H4 (cell line): ENCODE measurements at regions not wholly inside any gene's neighbourhood (a gene's known extent, or its start where the extent isn't known, plus 50 kb on each side); places are given as distances from the start of the nearest gene placed in this dataset.
"Not testable (repeated sequence)": the region's sequence is repeated elsewhere in the genome, so short reads cannot be mapped to it uniquely, and the experiment has no call there.

Source experiments
- DNase-seq: peaks from one replicate; pipeline ENCODE4 v3.0.0-alpha.2; 2015; ENCODE audit warnings: low spot score

GRCh38 chr13:44664308-44664707 is 88.2 kb upstream of the TSC22D1 start:
- no peak for DNase-seq

DNA sequence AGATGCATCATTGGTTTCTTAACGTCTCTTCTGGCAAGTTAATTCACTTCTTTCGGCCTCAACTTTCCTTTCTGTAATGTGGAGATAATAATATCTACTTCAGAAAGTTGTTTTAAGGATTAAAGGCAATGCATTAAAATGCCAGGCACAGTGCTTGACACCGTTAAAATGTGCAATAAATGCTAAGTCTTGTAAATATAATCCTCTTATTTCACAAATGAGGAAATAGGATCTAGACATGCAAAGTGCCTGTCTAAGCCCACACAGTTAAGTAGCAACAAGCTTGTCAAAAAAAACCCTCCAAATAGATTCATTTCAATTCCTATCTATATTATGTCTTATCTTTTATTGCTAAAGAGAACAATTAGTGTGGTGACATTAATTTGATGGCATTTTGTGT is 86.4 kb upstream of the TSC22D1 start:
- no peak for DNase-seq

DNA sequence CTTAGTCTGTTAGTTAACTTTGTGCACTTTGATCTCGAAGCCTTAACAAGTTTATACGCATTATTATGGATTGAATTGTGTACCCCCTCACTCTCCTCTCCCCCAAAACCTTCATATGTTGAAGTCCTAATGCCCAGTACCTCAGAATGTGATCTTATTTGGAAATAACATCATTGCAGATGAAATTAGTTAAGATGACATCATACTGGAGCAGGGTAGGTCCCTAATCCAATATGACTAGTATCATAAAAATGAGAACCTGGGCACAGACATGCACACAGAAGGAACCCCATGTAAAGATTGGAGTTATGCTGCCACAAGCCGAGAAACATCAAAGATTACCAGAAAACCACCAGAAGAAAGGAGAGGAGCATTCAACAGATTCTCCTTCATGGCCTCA is 85.8 kb upstream of the TSC22D1 start:
- no peak for DNase-seq

DNA sequence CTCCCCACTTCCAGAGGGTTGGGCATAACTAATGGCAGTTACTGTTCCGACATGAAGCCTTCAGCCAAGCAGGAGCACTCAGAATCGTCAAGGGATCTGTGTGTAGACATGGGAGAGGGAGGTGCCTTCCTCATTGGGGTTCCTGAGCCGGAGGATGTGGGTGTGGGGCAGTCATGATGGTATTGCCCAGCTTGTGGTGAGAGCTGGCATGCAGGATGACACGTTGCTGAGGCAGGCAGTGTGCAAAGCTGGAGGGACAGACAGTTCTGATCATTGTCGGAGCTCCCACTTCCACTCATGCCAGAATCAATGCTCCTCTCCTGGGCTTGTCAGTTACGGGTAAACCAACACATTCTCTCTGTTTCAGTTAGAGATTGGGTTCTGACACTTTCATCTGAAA is 83.9 kb upstream of the TSC22D1 start:
- DNase-seq: no peak

GRCh38 chr13:44652962-44653660 is 77.0 kb upstream of the TSC22D1 start:
- no peak for DNase-seq

DNA sequence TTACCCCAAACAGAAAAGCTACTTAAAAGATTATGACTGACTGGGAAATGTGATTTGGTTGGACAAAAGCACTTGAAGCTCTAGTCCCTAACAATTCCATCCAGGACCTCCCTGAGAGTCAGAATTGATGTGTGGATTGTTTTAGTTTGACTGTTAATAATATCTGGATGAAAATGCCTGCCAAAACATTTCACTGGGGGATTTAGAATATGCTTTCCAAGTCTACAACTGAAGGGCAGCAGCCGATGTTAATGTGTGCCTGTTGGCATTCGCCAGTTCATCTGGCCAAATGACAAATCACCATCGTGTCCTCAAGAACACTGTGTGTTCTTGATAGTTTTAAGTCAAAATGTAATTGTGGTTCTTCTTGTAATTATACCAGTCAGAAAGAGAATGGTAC is 76.0 kb upstream of the TSC22D1 start:
- no peak for DNase-seq

DNA sequence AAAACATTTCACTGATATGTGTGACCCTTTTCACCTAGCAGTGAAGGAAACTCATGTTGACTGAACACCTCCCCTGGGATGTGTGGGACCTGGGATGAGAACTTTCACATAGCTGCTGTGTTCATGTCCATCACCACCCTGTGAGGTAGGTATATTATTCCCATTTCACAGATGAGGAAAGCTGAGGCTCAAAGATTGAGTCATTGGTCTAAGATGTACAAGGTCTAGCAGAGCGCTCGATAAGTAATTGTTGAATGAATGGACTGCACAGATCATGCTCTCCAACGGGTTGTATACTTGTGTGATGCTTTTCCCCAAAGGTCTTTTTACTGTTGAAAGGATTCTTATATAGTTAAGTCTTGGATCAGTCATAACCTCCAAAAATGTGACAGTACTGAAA is 75.6 kb upstream of the TSC22D1 start:
- DNase-seq: no peak

DNA sequence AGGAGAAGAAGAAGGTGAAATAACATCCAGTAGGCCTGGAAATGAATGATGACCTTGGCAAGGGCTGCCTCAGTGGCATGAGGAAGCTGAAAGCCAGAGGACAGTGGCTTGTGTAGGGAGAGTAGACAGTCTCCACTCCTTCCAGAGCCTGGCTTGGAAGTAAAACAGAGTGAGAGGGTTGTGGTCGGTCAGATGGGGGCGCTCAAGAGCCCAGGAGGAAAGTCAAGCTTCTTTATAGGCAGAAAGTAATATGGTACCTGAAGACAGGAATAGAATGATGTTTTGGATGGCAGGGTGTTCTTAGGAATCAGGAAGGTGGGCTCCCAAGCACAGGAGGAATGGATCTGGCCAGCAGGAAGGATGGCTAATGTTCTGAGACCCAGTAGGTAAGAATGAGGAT is 75.1 kb upstream of the TSC22D1 start:
- DNase-seq: no peak

- DNase-seq: no peak
Measured at GRCh38 chr13:44649834-44650233, 73.7 kb upstream of the TSC22D1 start.

DNA sequence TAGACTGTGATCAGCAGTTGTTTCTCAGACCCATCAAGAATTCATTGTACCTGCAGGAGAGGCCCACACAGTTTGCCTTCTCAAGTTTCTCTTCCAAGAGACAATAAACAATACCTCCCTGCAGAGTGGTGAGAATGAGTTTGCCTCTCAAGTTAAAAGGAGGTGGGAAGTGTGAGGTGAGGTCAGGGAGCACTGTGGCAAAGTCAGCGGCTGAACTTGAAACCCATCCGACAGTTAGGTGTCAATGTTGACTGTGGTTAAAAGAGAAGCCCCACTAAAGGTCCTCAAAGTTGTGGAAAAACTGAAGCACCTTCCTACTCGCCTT is 72.9 kb upstream of the TSC22D1 start:
- DNase-seq: no peak

GRCh38 chr13:44648392-44649103 is 72.4 kb upstream of the TSC22D1 start:
- DNase-seq: no peak

- DNase-seq: not testable (repeated sequence)
Measured at GRCh38 chr13:44647560-44647959, 71.4 kb upstream of the TSC22D1 start.

GRCh38 chr13:44646044-44646443 is 69.9 kb upstream of the TSC22D1 start:
- no peak for DNase-seq

- no peak for DNase-seq
Measured at GRCh38 chr13:44643256-44643655, 67.1 kb upstream of the TSC22D1 start.

DNA sequence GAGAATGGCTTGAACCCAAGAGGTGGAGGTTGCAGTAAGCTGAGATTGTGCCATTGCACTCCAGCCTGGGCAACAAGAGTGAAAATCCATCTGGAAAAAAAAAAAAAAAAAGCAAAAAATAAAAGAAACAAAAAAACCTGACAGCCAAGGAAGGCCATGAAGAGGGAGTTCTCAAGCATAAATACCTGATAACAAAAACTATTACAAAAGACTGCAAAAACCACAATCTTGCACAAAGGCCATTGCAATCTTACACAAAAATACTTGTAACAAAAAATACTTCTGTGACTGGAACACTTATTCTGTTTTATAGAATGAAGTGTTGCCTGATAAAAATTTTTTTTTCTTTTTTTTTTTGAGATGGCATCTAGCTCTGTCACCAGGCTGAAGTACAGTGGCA is 61.5 kb upstream of the TSC22D1 start:
- DNase-seq: no peak

GRCh38 chr13:44629465-44630183 is 53.5 kb upstream of the TSC22D1 start:
- no peak for DNase-seq

DNA sequence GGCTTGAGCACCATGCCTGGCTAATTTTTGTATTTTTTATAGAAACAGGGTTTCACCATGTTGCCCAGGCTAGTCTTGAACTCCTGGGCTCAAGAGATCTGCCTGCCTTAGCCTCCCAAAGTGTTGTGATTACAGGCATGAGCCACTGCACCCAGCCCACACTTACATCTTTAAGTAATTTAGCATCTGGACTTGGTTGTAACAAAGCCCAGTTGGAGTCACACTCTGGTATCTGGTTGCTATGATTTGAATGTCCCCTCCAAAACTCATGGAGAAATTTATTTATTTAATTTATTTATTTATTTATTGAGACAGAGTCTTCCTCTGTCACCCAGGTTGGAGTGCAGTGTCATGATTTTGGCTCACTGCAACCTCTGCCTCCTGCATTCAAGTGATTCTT is 52.7 kb upstream of the TSC22D1 start:
- not testable (repeated sequence) for DNase-seq

GRCh38 chr13:44627441-44627840 is 51.3 kb upstream of the TSC22D1 start:
- DNase-seq: no peak

GRCh38 chr13:44626176-44626575 is 50.0 kb upstream of the TSC22D1 start:
- no peak for DNase-seq
